Left hindlimb (tissue), 1 donor: ENCODE measurements at regions not wholly inside any gene's neighbourhood (a gene's known extent, or its start where the extent isn't known, plus 50 kb on each side); places are given as distances from the start of the nearest gene placed in this dataset.

Source experiments
- DNase-seq: peaks from one replicate; pipeline ENCODE4 v3.0.0-alpha.2; 2018

DNA sequence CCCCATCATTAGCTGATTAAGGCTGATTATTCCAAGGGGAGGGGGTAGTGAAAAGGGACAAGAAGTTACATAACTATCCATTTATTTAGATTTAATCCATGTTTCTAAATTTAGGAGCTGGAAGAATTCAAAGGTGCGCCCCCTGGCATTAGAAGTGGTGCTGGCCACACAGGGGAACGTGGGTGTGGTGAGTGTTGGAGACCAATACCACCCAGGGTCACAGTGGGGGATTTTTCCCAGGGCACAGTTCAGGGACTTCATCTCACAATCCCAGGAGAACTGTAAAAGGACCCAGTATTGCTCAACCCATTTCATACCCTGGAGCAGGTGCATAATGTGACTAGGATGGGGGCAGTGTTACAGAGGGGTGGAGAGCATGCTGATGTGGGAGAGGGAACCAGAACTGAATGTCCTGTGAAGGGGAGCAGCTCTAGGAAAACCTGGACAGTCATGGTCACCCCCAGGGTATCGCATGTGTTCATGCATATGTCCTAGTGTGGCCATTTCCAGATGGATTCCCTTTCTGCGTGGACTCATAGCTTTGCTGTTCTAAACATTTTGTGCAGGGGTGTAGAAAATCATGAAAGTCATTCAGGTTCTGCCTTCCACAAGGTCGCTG, 110.3 kb downstream of the LSM3 start:
- DNase-seq: no peak

DNA sequence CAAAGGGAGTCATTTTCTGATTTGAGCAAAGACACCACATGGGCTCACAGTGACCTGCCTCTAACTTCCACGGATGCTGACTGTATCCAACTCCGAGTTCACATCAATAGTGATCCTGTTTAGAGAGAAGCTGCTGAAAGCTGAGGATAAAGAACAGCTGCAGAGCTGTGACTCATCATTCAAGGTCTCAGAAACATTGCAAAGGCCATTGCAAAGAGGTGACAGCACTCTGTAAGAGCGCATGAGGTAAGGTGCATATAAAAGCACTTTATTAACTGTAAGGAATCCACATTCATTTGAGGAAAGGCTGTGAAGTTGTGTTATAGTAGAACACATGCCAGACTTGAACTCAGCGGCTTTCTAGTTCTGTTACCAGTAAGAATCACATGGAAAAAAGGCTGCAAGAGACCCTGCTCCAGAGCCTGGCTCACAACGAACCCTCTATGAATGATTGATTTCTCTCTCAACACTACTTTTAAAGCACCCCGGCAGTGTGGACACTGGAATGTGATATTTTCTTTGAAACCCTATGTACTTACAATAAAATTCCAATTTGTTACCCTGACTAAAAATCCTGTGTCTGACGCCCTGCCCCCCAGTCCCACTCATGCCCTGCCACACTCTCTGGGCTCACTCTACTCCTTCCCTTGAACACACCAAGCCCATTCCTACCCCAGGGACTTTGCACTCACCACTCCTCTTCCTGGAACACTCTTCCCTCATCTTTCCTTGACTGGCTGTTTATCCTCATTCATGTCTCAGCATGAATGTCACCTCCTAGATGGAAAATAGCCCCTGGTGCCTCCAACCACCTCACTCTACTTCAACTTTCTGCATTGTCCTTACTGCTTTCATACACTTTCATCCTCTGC, 111.2 kb downstream of the LSM3 start:
- no peak for DNase-seq

DNA sequence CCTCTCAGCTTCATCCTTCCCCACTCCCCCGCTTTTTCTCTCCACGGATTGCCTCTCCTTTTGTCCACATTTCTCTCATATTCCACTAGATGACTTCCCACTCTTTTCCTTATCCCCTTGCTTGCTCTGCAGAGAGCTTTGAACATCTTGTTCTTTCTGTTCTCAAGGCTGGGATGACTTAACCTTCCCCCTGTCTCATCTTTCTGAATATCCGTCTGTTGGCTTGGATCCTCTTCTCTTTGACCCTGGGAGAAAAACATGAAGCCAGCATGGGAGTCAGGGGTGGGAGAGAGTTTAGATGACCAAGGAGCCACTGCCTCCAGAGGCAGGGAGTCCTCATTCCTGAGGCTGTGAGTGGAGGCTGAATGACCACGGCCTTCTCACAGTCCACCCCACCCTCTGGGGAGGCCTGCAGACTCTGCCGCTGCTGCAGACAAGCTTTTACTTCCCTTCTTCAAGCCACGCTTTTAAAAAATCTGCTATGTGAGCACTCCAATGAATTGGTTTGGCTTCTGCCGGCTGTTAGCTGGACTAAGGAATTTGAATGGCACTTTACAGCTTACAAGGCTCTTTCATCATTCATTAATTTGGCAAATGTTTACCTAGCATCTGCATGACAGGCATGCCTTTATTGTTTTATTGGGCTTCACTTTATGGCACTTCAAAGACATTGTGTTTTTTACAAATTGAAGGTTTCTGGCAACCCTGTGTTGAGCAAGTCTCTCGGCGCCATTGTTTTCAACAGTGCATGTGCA, 111.6 kb upstream of the SLC6A6 start:
- DNase-seq: no peak

DNA sequence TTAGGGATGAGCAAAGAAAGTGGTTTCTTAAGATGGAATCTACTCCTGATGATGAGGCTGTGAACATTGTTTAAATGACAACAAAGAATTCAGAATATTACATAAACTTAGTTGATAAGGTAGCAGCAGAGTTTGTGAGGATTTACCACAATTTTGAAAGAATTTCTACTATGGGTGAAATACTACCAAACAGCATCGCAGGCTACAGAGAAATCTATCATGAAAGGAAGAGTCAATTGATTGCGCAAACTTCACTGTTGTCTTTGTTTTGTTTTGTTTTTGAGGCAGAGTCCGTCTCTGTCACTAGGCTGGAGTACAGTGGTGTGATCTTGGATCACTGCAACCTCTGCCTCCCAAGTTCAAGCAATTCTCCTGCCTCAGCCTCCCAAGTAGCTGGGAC, 107.4 kb upstream of the SLC6A6 start:
- no peak for DNase-seq

DNA sequence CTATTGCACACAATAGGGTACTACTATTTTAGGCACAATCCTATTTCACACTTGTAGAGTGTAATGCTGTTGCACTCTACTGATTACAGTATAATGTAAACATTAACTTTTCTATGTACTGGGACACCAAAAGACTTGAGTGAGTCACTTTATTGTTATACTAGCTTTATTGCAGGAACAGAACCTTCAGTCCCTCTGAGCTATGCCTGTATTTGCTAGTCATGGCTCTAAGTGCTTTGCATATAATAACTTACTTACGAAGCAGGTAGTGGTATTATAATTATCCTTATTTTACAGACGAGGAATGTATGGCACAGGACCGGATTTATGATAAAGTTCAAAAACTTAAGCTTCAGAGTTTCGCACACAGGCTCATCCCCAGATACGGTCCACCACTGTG, 106.6 kb upstream of the SLC6A6 start:
- DNase-seq: no peak

DNA sequence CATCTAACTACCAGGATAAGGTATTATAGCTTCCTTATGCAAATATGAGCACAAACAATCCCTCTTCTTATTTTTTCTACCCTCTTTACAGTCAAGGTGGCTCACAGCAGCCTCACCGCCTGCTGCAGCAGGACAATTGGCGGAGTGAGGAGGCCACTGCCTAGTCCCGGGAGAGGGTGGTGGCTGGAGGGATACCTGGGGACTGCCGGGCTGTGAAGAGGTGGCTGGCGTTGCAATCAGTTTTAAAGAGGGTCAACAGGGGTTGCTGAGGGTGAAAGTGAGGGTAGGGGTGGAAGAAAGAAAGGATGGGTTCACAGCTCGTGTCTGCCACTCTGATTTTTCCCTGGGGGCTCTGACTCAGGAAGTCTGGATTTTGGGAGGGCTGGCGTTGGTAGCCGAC, 105.1 kb upstream of the SLC6A6 start:
- DNase-seq: no peak

DNA sequence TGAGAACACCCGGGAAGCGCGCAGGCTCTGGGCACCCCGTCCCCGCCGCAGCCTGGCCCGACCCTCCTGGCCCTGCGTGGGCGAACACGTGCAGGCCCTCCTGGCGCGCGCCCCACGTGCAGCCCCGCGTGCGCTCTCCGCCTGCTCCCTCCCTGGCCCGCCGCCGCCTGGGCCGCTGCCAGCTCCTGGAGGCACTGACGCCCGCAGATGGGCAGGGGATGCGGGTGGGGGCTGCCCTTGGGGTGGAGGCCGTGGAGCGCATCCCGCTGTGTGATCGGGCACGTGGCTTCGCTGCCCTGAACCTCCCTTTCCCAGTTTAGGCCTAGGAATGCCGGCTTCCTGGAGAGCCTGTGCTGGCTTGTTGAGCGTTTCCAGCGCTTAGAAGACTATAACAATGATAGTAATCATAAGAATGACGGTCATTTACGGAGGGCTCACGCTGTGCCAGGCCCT, 104.6 kb upstream of the SLC6A6 start:
- no peak for DNase-seq

DNA sequence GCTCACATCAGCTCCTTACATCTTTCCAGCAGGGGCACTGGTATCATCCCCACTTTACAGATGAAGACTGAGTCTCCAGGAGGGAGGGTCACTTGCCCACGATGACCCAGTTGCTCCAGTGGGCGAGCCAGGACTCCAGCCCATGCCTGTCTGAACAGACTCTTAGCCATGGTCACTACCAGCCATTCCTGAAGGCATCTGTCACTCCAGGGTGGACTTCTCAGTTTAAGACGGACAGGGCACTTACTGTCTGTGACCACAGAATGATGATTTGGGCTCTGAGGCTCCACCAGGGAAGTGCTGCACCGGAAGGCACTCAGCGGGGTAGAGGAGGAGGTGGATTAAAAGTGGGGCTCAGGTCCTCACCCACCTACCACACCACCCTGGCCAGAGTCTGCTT, 104.0 kb upstream of the SLC6A6 start:
- no peak for DNase-seq

DNA sequence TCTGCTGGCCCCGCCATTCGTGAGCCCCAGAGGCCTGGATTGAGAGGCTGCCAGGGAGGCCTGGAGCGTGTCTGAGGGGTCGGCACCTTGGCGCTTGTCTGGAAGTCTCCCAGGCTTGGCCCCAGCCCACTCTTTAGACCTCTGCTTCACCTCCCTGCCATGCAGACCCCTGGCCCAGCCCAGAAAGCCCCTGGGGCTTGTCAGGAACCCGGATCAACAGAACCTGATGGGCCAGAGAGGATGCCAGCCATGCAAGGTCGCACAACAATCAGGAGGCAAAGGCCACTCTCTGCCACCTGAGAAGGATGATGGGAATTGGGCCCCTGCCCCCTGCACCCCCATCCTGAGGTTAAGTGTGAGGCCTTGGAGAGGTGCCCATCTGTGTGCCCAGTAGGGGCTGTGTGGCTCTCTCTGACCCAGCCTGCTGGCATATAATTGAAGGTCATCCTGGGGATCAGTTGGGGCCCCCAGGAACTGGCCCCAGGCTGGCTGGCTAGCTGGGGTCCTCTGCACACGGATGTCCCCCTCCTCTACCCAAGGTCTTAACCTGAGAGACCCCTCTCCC, 103.3 kb upstream of the SLC6A6 start:
- no peak for DNase-seq

DNA sequence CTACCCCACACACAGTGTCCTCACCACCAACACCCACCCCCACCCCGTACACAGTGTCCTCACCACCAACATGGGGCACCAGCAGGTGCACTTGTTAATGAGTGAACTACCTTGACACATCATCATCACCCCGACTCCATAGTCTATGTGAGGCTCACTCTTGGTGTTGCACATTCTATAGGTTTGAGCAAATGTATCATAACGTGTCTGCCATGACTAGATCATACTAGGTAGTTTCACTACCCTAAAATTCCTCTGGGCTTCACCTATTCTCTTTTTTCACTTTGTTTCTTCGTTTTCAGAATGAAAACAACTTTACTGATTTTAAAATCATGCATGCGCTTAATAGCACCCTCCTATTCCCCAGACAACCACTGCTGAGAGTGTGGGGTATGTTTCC, 102.6 kb upstream of the SLC6A6 start:
- DNase-seq: no peak

DNA sequence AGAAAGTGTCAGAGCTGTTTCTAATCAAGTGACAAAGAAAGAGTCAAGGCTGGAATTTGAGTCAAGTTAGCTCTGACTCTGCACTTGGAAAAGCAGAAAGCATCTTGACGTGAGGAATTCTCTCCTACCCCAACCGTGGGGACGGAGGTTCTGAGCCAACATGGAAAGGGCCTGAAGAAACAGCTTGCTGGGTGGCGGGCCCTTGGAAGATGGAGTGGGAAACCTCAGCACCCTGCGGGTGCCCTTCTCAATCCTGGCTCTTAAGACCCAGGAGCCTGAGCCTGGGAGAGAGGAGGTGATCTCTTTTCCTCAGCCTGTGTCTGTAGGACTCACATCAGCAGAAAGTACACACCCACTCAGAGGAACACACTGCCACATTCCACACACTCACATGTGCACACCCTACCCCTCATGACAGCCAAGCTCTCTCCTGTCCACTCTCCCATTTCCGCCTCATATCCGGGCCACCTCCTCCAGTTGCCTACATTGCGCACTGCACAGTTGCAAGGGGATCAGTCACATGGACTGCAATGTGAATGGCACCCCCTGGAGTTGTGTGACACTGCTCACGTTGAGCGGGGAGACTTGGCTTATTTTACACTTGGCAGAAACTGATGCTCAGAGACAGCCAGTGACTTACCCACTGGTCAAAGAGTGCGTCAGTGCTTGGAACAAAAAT, 101.5 kb upstream of the SLC6A6 start:
- DNase-seq: no peak

DNA sequence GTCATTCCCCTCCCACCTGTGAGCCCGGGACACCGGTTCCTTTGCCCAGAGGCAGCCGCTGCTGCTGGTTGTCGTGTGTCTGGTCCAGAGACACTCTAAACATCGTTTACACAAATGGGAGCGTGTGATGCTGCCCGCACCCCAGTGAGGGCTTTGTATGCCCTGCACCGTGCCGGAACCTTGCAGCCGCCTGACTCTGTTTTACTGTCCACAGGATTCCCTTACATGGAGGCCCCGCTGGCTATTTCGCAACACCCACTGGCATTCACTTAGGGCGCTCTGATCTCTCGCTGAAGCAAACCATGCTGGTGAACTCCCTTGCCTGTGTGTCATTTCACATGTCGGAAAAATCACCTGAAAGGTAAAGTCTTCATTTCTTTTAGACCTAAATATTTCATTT, 100.8 kb upstream of the SLC6A6 start:
- no peak for DNase-seq

DNA sequence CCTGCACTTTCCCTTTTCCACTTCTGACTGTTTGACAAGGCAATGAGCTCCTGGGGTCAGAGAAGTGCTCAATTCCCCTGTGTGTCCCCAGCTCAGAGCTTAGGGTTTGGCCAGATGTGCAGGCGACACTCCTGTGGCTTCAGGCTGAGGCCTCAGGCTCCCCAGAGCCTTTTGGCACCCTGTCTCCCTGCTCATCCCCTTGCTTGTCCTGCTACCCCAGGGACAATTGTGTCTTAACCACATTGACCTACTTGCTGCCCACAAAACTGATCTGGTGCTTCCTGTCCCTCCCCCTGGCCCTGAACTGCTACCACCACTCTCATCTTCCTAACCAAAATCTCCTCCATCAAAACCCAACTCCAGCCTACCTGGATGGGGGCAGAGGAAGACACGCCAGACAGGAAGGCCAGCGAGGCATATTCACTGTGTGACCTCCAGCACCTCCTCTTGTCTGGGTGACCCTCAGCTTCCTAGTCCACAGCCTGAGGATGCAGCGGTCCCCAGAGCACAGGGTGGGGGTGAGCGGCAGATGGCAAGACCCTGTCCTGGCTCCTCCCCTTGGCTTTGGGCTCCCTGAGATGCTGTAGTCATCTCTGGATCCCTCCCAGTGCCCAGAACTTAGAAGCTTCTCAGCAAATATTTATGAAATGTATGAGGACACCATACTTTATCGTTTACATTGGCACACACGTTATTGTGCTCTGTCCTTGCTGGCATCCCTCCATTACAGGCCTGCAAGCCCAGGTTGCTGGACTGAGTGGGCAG, 98.9 kb upstream of the SLC6A6 start:
- no peak for DNase-seq

DNA sequence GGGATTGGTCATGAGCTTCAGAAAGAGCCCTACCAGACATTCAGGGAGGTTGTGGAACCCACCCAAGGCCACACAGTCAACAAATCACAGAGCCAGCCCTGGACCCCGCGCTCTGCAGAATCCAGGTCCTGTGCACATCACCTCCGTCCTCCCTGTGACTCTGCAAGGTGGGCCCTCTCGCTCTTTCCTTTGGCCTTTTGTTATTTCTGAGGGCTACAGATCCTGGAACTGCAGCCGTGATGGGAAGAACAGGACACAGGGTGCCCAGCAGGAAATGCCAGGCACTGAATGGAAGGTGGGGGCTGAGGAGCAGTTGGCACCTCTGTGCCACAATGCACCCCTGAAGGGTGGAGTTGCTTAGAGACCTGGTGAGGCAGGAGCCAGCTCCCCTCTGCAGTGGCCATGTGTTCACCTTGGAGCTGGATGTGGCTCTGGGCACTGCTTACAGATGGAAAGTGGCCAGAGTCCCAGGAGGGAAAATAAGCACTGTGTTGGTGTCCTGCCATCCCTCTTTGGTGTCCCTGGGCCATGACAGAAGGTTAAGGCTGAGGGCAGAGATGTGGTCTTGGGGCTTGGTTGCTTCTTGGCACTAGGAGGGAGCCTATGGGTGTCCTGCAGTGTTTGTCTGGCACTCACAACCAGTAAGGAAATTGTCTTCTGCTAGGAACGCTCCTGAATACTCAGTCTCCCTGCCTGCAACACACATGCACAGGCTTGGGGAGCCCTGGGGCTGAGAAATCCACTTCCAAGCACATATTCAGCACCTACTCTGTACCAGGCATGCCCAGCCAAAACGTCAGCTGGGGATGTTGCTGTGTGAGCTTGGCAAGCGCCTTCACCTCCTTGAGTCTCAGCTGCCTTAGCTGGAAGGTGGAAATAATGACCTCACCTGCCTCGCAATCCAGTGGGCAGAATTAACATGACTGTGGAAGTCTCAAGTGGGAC, 98.0 kb upstream of the SLC6A6 start:
- DNase-seq: no peak

DNA sequence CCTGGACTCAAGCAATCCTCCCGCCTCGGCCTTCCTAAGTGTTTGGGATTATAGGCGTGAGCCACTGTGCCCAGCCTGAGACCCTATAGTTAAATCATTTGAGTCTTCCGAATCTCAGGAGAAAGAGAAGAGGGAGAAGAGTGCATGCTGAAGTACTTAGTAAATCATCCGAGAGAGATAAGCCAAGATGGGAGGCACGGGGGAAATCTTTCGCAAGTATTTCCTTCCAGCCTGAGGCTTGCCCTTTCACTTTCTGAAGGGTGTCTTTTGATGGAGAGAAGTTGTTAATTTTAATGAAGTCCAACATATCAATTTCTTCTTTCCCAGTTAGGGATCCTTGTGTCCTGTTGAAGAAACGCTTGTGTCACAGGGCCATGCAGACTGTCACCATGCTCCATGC, 97.1 kb upstream of the SLC6A6 start:
- DNase-seq: no peak

DNA sequence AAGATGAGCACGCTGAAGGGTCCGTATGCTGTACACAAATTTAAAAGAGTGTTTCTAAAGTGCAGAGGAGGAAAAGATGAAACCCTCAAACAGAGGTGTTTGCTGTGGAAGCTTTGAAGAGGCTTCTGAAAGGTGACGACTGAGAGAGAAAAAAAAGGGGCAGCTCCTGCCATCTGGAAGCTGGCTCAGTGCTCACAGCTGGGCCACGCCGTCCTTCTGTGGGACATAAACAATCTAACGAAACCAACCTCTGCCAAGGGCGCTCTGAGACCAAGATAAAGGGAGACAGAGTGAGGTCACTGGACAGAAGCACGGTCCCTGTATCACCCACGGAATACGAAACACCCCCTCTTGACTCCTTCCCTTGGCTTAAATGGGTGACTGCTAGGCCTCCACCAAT, 96.3 kb upstream of the SLC6A6 start:
- no peak for DNase-seq

DNA sequence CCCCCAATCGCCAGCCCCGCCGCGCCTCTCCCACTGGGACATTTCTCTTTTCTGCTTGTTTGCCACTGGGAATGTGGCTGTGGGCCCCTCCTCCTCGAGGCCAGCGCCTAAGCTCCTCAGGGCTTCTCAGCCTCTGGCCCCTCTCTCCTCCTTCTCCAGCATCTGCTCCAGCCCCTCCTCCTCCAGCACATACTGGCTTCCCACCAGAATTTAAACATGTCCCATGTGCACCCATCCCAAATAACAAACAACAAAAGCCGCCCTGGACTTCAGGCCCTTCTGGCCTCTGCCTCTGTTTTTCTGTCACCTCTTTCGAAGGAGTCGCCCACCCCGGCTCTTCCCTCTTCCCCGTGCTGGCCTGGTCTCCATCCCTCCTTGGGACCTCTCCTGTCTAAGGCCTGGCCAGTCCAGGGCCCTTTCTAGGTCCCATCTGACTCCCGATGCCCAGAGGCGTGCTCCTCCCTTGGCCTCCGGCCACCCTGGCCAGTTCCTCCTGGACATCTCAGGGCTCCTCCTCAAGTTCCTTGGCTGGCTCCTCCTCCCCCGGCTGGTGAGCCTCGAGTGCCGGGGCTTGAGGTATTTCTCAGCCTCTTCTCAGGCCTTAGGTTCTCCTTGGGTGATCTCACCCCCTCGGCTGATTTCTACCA, 94.6 kb upstream of the SLC6A6 start:
- DNase-seq: no peak

DNA sequence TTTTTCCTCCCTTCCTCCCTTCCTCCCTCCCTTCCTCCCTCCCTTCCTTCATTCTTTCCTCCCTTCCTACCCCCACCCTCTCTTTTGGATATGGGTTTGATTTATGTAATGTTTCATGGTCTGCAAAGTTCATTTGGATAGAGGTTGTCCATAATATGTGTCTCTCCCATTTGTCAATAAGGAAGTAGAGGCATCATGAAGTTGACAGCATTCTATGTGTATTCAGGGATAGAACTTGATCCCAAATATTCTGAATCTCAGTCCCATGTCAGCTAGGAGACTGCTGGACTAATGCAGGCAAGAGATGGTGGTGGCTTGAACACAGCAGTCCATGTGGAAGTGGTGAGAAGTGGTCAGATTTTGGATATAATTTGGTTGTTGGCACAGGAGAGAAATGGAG, 90.7 kb upstream of the SLC6A6 start:
- no peak for DNase-seq

DNA sequence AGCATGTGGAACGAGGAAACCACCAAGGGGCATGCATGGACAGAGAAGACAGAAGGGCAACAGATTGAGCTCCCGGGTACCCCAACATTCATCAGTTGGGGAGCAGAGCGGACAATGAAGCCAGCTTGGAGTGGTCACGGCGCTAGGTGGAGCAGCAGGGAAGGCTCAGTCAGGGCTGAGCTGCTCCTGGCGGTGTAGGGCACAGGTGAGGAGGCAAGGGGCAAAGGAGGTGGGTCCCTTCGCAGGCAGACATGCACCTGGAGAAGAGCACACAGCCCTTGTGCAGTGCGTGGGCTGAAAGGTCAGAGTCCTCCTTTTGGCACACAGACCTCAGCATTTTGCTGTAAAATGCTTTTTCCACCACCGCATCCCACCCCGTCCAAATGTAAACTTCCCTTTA, 90.0 kb upstream of the SLC6A6 start:
- no peak for DNase-seq

DNA sequence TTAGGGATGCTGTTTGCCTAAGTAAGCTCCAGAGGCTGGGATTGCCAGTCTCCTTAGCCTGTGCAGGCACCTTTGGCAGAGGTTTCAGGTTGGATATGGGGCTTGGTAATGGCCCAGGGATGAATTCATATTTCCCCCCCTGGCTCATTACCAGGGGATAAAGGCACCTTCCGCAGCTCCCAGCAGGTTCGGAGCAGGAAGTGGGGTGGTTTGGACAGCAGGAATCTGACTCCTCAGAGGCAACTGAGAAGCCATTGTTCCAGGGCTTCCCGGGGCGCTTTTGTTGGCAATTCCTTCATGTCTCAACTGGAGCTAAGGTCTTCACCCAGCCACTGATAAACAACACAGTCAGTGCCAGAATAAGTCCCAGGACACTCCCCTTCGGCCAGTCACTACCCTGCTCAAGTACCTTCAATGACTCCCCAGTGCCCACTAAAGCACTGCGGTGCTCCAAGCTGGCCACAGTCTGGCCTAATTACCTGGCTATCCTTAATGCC, 85.3 kb upstream of the SLC6A6 start:
- no peak for DNase-seq
